Left renal cortex interstitium (tissue), 4 donors: ENCODE measurements at regions not wholly inside any gene's neighbourhood (a gene's known extent, or its start where the extent isn't known, plus 50 kb on each side); places are given as distances from the start of the nearest gene placed in this dataset.

Experiments
- DNase-seq, 4 donors: peaks; one replicate each; pipeline ENCODE4 v3.0.0-alpha.2; 2013; ENCODE audit warnings: low read depth in 4 of 4, low spot score in 2 of 4, missing footprints in 1 of 4

DNA sequence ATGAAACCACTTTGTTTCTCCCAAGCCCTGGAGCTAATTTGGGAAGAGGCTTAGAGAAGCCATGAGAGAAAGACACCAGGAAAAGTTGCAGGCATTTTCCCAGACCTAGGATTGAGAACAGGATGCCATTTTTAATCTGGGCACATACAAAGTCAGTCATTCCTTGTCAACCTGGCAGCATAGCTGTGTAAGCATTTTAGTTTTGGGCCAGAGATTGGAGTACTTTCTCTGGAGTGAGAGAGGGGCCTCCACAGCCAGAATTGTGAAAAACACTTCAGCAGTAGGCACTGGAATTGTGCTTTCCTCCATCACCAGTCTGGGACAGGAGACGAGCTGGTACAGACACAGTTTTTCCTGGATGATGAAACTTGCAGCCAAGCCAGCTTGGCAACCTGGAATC is 390.3 kb upstream of the DMAC1 start:
- DNase-seq, result no peak

DNA sequence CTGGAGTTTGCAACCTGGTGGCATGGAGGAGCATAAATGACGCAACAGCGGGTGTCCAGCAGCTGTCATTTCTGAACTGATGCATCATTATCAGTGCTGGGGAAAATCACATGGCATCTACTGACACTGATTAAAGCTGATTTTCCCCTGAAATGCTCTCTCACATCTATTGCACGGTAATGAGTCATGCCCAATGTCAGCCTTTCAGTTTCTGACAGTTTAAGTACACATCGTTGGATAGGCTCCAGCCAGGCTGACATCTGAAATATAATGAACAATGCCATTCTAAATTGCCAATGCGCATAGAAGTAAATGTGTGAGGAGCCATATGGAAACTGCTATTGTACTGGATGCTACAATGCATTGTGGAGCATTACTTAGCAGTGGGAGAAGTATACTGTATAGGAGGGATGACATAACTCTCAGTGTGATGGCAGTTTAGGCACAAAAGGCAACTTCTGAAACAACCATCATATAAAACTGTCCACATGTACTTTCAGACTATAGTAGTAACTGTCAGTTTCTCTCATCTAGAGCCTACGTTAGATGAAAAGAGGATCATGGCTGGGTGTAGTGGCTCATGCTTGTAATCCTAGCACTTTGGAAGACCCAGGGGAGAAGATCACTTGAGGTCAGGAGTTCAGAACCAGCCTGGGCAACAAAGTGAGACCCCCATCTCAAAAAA is 389.3 kb upstream of the DMAC1 start:
- no peak for DNase-seq

DNA sequence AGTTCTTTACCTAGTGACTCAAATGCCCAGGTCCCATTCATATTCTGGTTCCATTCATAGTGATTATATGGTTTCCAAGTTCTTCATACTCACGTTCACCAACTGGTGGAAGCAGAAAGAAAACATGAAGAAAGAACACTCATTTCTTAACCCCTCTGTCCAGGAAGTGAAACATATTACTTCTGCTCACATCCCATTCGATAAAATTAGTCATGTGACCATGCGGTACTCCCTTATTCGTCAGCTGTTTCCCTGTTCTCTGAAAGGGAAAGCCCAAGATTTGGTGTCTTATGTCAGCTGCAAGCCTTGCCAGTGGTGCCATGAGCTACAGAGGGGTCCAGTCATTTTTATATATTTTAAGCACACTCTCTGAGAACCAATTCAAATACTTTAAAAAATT is 387.0 kb upstream of the DMAC1 start:
- no peak for DNase-seq

DNA sequence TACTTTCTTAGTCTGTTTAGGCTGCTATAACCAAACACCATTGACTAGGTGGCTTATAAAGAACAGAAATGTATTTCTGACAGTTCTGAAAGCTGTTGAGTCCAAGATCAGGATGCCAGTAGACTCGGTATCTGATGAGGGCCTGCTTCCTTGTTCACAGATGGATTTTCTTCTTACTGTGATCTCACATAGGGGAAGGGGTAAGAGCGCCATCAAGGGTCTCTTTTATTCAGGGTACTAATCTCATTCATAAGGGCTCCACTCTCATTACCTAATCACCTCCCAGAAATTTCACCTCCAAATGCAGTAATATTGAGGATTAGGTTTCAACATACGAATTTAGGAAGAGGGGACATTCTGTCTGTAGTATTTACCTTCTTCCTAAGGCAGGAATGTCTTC is 384.0 kb upstream of the DMAC1 start:
- no peak for DNase-seq

DNA sequence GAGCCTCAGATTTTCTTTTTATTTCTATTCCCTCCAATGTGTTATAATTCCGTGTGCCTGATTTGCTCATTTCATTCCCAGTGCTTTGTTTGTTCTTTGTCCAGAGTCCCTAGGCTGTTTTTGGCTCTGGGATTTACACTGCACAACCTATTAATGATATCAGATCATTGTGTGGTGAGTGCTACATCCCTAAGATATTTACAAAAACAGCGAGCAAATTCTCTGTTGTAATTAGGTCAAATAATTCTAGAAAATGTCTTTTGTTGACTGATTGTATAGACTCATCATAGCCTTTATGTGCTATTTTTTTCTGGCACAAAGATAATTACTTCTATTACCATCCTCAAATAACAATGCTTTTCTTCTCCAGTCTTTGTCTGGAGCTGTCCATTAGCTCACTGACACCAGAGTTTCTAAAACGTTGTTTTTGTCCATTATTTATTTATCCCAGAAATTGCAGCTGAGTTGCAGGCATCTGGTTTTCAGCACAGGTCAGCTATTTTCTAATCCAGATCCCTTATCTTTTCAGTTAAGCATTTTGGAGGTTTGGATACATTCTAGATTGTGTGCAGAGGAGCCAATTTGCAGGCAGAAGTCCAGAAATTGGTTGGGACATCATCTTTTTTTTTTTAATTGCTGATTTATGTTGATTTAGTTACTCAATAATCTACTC is 379.9 kb upstream of the DMAC1 start:
- no peak for DNase-seq

DNA sequence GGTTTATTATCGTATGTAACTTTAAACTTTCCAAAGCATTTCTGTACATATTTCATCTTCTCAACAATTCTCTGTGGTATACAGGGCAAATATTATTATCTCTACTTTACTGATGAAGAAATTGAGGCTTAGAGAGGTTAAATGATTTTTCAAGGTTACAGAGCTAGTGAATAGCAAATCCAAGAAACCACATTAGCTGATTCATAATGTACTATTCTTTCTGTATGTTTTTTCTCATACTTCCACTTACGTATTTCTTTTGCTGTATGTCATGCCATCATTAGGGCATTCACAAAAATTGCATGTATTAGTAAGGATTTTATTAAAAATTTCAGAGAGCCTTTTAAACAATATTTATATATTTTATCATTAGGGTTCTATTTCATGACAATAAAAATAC is 372.4 kb upstream of the DMAC1 start:
- DNase-seq, result no peak

DNA sequence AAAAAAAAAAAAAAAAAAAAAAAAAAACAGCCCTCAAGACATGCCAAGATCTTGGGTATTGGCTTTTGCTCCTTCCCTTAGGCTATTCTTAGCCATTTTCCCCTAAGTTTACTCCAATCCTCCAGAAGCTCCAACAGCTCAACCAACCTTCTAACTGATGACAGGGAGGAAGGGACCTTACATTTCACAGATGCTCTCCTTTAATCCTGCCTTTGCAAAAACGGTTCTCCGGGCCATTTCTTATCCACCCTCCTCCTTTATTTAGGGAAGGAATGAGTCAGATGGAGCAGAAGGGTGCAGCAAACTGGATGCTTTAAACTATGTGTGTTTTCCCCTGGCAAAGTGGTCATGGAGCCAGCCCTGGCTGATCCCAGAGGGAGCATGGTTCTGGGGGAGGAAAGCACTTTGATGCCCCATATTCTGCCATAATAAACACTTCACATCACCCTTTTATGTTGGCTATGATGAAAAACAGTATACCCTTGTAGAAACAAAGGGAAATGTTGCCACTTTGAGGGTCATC is 369.4 kb upstream of the DMAC1 start:
- no peak for DNase-seq

DNA sequence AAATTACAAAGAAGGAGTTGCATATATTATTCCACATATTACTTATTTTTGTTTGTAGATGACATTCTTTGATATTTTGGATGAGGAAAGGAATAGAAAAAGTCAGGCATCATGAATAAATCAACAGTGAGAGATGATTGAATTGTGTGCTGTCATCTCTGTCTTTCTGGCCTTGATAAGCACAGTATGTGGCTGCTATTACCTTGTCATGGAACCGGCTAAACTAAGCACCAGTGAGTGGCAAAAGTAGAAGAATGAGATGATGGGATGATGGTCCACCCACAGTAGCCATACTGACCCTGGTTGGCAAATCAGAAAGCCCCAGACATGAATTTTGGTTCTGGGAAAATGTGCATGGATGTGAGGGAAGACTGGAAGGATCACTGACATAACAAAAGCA is 361.2 kb upstream of the DMAC1 start:
- no peak for DNase-seq

DNA sequence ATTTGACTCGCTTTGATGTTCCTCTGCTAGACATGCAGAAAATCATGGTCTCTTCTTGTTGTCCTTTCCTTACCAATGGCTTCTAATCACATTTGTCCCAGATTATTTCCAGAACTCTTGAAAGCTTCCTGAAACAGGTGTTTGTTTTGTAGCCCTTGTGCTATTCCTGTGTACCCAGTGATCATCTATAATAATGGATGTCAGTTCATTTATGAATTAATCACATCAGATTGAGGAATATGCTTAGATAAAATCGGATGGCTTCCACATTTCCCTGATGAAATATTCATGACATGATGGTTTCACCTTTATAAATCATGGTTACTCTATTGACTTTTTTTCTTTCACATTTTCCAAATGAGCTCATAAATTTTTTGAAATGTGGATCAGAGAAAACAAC is 359.0 kb upstream of the DMAC1 start:
- no peak for DNase-seq

DNA sequence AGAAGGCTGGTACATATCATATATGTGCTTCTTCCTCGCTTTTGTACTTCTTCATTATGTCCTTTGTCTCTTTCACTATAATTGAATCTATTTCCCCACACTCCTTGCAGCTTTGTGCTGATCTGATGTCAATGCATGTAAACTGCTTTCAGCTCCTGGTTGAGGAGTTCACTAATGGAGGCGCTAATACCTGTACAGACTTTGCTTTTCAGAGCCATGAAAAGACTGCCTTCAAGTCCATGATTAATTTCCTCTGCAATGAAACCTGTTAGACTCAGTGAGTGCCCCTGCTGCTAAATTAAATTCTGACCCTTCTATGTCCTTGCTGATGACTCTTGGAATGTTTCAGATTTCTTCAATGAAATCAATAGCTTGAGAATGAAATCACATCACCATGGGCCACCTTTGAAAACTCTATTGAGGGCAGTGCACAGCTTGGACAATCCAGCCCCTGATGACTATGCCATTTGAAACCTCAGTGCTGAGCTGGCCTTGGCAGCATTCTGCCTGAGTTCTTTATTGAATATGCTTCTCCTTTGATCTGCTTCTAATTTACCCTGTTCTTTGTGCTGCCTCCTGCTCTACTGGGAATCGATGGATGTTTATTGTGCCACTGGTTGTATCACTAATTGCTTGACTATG is 358.2 kb upstream of the DMAC1 start:
- DNase-seq, result no peak

DNA sequence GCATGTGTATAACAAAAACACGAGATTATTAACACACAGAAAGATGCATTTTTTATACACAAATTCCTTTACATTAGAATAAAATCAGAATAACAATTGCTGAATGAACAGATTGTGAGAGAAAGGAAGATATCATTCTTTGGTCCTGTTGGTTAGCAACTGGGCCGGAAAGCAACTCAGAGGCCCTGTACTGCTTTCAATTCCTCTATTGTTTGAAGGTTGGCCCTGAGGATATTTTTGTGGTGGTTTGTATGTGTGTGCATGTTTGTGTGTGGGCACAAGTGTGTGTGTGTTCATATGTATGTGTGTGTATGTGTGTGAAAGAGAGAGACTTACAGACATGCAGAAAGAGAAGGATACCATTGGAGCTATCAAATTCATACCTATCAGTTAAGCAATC is 356.8 kb upstream of the DMAC1 start:
- no peak for DNase-seq

DNA sequence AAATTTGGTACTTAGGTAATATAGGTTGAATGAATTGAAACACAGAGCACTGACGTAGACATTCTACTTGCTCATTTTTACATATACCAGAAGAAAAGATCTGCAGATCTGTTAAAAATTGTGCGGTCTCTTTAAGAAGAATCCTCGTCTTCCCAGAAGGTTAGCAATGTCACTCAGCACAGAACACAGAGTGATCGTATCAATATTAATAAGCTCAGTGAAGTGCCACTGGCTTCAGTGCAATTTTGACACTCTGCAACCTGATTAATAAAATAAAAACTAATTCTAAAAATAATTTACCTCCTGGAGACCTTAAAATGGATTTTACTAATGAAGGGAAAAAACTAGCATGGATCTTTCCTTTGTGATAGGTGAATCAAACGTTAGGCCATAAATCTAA is 356.1 kb upstream of the DMAC1 start:
- DNase-seq, result no peak

DNA sequence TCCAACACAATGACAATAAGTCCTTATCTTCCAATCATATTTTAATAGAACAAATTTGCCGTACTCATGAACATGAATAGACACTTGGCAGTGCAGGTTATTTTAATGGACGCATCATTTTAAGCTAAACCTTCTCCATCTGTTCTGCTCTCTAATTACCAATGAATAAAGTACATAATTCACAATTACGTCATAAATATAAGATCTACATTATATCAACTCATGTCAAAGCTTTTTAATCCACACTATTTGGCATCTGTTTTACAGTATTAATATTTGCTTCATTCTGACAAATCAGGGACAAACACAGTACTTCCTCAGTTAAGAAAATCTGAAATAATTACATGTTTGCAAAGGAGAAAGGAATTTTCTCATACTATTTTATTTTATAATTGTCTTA is 344.1 kb upstream of the DMAC1 start:
- no peak for DNase-seq

DNA sequence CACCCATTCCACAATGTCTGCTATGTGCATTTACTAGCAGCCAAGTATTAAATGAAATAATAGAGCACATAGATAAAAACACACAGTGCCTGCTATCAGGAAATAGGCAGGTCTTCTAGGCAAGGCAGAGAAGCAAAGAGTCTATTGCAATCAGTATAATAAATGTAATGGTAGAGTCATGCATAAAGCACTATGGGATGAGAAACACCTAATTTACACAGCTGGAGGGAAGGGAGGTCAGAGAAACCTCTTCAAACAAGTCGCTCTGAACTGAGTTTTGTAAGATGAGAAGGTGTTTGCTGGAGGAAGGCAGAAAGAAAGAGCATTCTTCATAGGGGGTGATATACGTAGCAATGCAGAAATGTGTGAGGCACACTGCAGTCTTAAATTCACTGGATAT is 341.0 kb upstream of the DMAC1 start:
- DNase-seq, result no peak

DNA sequence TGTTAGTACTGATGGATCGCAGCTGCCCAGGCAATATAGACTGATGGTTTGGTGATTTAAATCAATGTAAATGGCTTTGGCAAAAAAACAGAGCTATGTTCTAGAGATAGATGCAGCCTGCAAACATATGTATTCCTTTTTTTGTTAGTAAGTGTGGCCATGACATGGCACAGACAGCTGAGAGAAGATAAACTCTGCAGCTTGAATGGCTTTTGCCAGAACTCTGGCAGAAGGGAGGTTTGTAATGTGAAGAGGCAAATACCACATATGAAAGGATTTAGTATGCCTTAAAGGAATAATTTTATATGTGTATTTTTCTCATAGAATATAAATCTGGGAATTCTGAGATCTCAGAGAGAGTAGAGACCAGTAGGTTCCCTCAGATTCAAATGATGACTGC is 340.2 kb upstream of the DMAC1 start:
- no peak for DNase-seq

DNA sequence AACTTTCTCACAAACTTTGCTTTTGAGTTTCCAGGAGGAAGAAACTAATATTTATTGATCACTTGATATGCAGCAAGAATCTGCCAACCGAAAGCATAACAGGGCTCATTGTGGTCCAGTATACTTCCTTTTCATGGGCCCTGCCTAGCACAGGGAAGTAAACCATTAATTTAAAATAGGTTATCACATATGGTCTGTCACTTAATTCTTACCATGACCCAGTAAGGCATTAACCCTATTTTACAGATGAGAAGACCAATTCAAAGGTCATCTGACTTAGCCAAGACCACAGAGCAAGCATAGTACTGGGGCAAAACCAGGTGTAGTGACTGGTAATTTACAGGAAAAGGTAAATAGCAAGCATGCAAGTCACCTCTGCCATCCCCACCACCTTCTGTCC is 336.9 kb upstream of the DMAC1 start:
- no peak for DNase-seq

DNA sequence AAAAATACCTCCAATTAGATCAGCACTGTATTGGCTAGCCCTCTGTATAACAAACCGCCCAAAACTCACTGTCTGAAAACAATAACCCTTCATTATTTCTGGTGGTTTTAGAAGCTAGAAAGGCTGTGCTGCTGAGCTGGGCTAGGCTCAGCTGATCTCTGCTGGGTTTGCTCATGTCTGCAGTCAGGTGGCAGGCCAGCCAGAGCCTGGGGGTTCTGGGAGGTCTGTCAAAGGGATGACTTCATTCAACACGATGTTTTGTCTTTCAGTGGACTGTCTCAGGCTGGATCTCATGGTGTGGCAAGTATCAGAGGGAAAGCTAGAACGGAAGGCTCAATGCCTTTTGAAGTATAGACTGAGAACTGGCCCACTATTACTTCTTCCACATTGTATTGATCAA is 335.1 kb upstream of the DMAC1 start:
- DNase-seq, result no peak

DNA sequence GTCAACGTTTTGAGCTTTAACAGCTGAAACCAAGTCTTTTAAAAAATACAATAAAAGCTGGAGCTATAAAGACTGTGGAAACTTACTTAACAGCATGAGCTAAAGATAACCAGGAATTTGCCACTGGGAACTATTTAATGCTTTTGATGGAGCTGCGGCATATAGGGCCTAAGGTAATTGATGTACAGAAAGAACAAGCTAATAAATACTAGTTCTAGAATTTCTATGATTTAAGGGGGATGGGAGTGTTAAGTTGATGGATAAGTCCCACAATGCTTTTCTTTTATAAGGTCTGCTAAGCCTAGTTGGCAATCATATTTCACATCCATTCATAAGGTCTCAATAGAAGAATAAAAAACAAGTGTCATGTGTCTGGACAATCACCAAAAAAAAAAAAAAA is 334.0 kb upstream of the DMAC1 start:
- no peak for DNase-seq

DNA sequence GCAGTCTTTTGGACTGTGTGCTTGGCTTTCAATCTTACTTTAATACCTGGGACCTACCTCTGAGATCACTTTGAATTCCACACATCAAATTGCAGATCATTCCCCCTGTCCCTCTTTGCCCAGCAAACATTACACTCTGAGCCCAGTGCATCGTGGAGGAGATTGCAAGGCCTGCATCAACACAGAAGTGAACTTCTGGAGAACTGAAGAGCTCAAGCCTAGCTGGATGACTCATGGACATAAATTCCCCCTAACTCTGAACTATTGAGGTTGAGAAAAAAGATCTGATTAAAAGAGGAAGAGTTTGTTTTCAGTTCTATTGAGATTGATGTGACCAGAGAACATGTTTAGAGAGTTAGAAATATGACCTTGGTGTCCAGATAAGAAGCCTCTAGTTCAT is 316.0 kb upstream of the DMAC1 start:
- no peak for DNase-seq

DNA sequence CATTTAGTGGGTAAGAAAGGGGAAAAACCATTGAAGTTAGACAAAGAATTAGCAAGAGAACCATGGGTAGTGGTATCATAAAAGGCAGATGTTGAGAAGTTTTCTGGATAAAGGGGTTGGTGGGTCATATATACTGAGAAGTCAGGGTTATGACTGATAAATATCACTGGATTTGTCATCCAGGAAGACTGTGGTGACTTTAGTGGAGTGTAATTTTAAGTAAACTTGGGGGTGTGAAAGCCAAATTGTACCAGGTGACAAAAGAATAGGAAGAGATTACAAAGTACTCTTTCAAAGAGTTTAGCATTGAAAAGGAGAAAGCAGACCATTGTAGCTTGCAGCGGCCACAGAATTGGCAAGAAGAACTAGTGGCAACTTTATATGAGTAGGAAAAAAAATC is 315.2 kb upstream of the DMAC1 start:
- DNase-seq, result no peak

DNA sequence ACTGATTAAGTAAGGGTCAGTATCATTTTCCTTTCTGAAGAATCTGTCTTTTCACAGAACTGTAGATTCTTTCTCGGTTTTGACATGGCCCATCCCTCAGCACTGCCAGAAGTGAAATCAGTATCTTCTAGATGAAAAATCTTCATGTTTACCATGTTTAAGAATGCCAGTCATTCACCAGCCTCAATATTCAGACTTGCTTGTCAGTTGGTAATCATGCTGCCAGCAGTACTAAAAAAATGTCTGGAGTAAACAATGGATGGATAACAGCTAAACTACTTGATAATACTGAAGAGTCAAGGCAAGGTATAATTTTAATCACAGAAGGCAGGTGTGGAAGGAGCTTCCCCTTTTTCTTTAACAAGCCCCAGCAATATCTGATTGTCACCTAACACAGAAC is 306.8 kb upstream of the DMAC1 start:
- no peak for DNase-seq

DNA sequence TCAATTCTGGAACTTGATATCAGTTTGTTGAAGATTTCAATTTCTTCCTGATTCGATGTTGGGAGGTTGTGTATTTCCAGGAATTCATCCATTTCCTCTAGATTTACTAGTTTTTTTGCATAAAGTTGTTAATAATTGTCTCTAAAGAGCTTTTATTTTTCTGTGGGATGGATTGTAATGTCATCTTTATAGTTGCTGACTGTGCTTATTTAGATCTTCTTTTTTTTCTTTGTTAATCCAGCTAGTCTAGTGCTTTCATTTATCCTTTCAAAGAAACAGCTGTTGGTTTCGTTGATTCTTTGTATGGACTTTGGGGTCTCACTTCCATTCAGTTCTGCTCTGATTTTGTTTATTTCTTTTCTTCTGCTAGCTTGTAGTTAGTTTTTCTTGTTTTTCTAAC is 302.0 kb upstream of the DMAC1 start:
- no peak for DNase-seq
